GM21526 (cell line): ENCODE measurements at regions not wholly inside any gene's neighbourhood (a gene's known extent, or its start where the extent isn't known, plus 50 kb on each side); places are given as distances from the start of the nearest gene placed in this dataset.
A peak's percentile ranks its signal among the peaks of the same experiment; 100 is the strongest.
"Not testable (repeated sequence)": the region's sequence is repeated elsewhere in the genome, so short reads cannot be mapped to it uniquely, and the experiment has no call there.

Experiments
- ATAC-seq: cut with Tn5 transposase; IDR thresholded peaks from one replicate; pipeline ENCODE4 v1.9.1; 2021; ENCODE audit warnings: moderate library complexity; ENCODE audit not compliant: unreplicated experiment, low FRiP score

- no peak for ATAC-seq
Observed at GRCh38 chr17:27200476-27200875, 93.4 kb upstream of the WSB1 start.

- no peak for ATAC-seq
Observed at GRCh38 chr17:27203241-27203640, 90.7 kb upstream of the WSB1 start.

GRCh38 chr17:27206447-27206846 lies 87.5 kb upstream of the WSB1 start:
- ATAC-seq = no peak

- ATAC-seq = no peak
Observed at GRCh38 chr17:27207073-27207513, 86.8 kb upstream of the WSB1 start.

- not testable (repeated sequence) for ATAC-seq
Observed at GRCh38 chr17:27208370-27208769, 85.5 kb upstream of the WSB1 start.

- no peak for ATAC-seq
Observed at GRCh38 chr17:27209316-27209715, 84.6 kb upstream of the WSB1 start.

GRCh38 chr17:27210809-27211208 lies 83.1 kb upstream of the WSB1 start:
- ATAC-seq = not testable (repeated sequence)

GRCh38 chr17:27216836-27217235 lies 77.1 kb upstream of the WSB1 start:
- ATAC-seq = no peak

- ATAC-seq = peak; percentile 61
Observed at GRCh38 chr17:27217631-27218030, 76.3 kb upstream of the WSB1 start.

- ATAC-seq = no peak
Observed at GRCh38 chr17:27218041-27218440, 75.9 kb upstream of the WSB1 start.

GRCh38 chr17:27218719-27219488 lies 75.0 kb upstream of the WSB1 start:
- peak; percentile 78 for ATAC-seq

GRCh38 chr17:27222515-27222914 lies 71.4 kb upstream of the WSB1 start:
- no peak for ATAC-seq

- ATAC-seq = no peak
Observed at GRCh38 chr17:27224526-27225315, 69.2 kb upstream of the WSB1 start.

GRCh38 chr17:27226611-27227230 lies 67.2 kb upstream of the WSB1 start:
- no peak for ATAC-seq

GRCh38 chr17:27230996-27231395 lies 62.9 kb upstream of the WSB1 start:
- no peak for ATAC-seq

- no peak for ATAC-seq
Observed at GRCh38 chr17:27232328-27232727, 61.6 kb upstream of the WSB1 start.

GRCh38 chr17:27233059-27233458 lies 60.9 kb upstream of the WSB1 start:
- no peak for ATAC-seq

GRCh38 chr17:27233776-27234175 lies 60.1 kb upstream of the WSB1 start:
- no peak for ATAC-seq

- ATAC-seq = no peak
Observed at GRCh38 chr17:27236717-27237315, 57.1 kb upstream of the WSB1 start.

GRCh38 chr17:27237890-27238289 lies 56.0 kb upstream of the WSB1 start:
- ATAC-seq = no peak

- peak; percentile 46 for ATAC-seq
Observed at GRCh38 chr17:27239046-27239445, 54.9 kb upstream of the WSB1 start.
